COR-L47 (cell line): ENCODE measurements at regions not wholly inside any gene's neighbourhood (a gene's known extent, or its start where the extent isn't known, plus 50 kb on each side); places are given as distances from the start of the nearest gene placed in this dataset.
"Not testable (repeated sequence)": the region's sequence is repeated elsewhere in the genome, so short reads cannot be mapped to it uniquely, and the experiment has no call there.

Experiments
- DNase-seq: peaks from one replicate; lab custom pipeline; 2025; lab: John Stamatoyannopoulos, UW

DNA sequence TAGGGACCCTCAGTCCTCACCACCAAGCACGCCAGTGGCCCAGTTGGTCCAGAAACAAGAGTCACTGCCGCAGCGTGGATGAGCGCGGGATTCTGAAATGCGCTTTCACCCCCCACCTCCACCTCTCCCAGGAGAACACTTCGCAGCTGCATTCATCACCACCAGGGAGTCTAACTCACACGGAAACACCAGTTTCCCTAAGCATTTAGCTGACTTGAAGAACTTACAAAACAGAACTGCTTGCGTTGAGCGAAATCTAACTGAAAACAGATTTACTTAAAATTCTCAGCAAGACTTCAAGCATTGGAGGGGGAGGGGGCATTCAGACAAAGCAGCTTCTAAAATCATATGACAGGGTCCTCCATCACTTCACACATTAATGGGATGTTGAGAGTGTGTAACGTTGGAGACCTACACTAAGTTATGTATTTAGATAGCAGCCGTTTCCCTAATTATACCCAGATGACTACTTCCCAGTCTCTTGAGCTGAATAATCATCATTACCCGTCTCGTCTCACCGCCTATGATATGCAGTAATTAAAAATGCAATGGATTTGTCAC, 258.2 kb upstream of the IRS2 start:
- DNase-seq = peak; percentile 16

DNA sequence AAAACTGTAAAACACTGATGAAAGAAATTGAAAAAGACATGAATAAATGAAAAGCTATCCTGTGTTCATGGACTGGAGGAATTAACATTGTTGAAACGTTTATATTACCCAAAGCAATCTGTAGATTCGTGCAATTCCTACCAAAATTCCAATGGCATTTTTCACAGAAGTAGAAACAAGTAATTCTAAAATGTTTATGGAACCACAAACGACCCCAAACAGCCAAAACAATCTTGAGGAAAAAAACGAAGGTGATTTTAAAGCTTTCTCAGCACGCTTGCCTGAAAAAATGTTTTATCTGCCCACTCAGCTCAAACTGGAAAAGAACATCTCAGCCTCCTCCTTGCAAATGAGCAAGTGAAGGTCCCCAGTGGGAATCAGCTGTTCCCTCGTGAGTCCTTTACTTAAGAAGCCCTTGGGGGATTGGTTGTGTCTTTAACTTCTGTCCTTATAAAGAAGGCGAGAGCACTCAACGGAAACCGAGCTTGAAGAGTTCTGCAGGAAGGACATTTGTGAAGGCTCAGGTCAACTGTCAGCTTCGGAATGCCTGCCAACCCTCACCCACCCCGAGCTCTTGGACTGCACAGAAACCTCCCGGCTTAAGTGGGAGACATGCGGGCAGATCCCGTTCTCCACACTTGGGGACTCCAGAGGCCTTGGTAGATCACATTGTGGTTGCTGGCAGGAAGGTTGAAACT, 256.0 kb upstream of the IRS2 start:
- no peak for DNase-seq

DNA sequence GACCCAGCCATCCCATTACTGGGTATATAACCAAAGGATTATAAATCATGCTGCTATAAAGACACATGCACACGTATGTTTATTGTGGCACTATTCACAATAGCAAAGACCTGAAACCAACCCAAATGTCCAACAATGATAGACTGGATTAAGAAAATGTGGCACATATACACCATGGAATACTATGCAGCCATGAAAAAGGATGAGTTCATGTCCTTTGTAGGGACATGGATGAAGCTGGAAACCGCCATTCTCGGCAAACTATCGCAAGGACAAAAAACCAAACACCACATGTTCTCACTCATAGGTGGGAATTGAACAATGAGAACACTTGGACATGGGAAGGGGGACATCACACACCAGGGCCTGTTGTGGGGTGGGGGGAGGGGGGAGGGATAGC, 255.3 kb upstream of the IRS2 start:
- not testable (repeated sequence) for DNase-seq

DNA sequence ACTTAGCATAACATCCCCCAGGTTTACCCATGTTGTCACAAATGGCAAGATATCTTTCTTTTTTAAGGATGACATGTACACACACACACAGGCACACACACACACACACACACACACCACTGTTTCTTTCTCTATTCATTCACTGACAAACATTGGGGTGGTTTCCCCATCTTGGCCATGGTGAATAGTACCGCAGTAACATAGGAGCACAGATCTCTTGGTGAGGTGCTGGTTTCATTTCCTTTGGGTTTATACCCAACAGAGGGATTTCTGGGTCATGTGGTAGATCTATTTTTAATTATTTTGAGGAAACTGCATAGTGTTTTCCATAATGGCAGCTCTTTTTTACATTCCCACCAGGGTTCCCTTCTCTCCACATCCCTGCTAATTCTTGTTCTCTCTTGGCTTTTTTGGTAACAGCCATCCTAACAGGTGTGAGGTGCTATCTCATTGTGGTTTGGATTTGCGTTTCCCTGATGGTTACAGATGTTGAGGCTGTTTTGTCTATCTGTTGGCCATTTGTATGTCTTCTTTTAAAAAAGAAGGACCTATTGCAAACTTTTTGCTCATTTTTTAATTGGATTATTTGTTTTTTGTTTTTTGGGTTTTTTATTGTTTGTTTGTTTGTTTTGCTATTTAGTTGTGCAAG, 251.7 kb upstream of the IRS2 start:
- no peak for DNase-seq

DNA sequence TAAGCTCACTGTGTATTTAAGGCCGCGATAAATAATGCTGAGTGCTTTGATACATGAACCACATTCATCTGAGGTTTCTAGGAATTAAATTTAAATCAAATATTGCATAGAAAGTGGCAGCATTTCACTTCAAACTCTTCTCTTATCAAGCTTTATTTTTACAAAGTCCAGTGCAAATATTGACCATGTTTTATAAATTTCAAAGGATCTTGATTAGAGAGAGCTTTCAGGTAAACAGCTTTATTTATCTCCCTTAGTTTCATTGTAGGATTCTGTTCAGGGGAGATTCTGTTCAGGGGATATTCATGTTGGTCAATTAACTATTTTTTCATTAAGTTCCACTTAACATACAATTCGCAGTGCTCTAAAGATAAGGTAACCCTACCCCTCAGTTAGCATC, 249.7 kb upstream of the IRS2 start:
- no peak for DNase-seq

DNA sequence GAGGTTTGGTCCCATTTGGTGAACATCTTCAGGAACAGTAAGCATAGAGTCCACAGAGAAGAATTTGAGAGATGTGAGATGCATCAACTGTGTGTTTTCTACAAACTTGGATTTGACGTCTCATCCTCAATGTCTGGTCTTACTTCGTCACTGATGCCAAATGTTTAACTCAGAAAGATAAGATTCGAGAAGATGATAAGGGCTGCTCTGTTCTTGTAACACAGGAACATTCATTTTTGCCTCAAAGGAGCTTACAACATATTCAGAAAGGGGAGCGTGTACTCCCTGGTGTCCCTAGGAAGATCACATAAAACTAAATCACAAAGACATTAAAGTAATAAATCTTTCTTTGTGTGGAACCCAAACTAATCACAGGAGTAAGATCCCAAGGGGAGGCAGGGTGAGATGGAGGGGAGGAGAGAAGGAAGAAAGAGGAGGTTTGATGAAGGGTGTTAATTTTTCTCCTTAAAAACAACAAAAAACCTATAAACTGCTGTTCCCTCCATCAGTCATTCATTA, 247.7 kb upstream of the IRS2 start:
- no peak for DNase-seq

DNA sequence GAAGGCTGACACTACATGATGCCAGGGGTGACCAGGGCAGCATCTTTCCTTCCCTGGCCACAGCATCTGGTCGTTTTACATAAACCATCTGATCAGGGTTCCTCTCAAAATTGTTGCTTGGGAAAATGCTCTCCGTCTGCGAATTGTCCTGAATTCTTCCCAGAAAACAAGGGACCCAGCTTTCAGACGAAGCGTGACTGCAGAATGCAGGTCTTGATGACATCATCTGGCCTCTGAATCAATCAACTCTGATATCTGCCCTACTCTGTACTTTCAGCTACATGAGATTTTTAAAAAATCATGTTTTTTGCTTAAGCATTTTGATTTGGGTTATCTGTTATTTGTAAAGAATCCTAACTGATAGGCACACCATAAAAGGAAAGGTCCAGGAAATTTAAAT, 246.6 kb upstream of the IRS2 start:
- DNase-seq = no peak

DNA sequence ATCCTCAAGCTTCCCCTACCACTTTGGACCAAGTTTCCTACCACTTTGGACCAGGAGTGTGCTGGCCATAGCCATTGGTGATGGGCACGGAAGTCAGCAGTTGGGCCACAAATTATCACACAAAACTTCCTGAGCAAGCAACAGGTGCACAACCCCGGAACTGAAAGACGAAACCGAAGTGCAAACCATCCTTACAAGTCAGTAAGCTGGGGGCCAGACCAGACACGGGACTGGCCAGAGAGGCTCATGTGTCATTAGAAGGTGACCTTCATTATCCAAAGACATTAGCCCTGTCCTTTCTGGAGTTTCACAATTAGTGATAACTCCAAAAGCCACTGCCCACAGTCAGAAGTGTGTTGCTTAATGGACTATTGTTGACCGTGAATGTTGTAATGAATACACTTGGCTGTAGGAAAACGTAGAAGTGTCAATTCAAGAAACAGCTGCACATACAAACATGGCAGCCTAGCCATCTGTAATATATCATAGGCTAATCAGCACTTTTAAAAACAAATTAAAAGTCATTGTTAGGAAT, 244.1 kb upstream of the IRS2 start:
- DNase-seq = no peak

DNA sequence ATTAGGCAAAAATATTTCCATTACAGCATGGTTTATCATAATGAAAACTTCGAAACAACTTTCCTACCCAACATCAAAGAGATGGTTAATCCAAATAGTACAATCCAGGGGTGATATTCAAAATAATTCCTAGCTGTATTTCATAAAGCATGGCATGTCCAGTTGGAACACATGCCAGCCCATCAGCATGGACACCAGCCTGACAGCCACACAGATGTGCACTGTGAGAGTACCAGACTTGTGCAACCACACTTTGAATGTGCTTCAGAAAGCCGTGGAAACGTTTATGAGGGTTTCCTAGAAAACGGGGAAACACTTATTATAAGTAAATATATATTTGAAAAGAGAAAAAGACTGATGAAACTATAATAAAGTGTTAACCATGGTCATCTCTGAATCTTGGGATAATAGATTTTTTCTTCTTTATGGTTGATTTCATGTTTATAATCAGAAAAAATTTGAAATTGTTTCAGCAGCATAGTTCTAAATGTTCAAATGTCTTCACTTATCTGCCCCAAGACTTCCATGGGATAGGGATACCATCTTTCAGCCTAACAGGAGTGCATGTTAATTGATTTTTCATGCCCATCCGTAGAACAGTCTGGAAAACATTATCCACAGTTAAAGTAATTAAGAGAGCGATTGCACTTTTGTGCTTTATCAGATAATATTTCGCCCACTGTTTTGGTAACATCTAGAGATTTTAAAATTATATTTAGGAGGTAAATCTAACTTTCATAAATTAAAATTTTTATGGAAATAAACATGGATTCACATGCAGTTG, 242.6 kb upstream of the IRS2 start:
- DNase-seq = no peak

DNA sequence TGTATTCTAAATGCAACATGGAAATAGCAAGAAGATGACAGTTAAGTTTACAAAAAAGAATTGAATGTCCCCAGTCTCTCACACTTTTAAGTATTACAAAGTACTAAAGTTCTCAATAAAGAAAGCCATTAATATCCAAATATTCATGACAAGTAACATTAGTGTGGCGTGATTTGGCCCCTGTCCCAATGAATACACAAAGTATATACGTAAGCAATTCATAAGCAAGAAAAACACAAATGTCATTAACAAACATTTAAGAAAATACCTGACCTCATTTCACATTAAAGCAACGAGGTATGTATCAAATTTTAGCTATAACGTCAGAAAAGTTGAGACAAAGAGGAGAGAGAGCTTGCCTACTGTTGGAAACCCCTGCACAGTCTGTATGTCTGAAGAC, 241.9 kb upstream of the IRS2 start:
- DNase-seq = no peak

DNA sequence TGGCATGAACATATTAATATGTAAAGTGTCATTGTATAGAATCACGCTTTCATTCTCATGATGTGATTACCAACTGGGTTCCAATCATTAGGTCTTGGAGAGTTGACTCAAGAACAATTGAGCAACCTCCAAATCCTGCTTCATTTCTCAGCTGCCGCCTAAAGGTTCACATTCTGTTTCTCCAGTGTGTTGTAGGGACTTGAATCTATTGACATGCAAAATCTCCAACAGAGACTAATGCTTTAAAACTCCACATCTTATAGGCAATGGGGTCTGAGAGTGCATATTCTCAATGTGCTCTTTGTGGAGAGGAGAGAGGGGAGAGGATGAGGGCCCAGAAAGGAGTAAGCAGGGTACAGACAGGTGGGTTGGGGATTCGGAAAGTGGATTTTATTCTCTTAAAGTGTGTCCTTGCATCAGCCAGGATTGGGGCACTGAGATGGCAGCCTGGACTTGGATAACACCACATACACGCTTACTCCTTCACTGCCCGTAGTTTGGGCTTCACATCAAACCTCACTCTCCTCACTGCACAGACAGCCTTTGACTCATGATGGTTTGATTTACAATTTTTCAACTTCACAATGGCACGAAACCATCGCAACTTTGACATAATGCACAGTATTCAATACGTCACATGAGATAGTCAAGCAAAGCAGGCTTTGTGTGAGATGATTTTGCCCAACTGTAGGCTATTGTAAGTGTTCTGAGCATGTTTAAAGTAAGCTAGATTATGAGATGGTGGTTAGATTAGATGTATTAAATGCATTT, 241.3 kb upstream of the IRS2 start:
- no peak for DNase-seq

DNA sequence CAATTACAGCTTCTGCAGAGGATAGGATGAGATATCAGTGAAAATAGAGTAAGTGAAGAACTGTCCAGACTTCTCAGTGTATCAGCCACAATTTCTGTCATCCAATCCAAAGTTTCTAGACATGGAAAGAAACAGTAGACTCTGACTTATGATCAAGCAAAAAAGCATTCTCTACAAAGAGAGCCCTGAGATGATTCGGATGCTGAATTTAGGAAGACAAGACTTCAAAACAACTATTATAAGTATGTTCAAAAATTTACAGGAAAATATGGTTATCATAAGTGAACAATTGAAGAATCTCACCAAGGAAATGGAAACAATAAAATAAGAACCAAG, 238.2 kb upstream of the IRS2 start:
- no peak for DNase-seq

DNA sequence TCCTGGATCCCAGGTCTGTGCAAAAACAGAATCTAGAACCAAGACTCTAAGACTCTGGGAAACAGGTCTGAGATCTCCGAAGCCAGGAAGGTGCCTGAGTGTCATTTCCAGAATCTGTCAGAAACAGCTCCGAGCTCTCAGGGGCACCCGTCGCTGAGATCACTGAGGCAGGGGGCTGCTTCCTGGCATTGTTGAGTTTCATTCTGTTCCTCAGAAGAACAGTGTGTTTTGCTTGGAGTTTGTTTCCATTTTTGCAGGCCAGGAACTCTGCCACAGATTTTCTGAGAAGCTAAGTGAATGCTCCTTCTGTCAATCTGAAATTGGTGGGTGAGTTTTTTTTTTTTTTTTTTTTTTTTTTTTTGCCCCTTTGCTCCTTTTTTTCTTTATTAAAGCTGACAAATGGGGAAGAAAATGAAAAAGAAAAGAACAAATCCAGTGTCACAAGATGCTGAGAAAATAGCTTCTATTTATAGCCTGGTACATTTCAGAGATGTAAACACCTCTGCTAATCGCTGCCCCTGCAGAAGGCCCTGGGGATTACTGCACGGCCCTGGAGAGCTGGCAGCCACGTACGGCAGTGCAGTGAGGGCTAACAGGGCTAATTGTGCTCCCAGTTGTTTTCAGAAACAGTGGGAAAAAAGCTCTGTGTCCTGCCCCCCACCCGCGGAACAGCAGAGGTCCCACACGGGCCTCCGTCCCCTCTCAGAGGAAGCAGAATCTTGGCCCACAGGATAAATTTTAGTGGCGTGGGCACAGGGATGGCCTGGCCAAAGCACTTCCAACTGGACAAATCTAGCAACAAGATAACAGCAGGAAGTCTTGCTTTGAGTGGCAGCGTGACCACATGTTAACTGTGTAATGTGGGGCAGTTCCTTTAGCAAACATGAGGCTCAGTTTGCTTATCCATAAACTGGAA, 237.6 kb upstream of the IRS2 start:
- peak; percentile 57 for DNase-seq

DNA sequence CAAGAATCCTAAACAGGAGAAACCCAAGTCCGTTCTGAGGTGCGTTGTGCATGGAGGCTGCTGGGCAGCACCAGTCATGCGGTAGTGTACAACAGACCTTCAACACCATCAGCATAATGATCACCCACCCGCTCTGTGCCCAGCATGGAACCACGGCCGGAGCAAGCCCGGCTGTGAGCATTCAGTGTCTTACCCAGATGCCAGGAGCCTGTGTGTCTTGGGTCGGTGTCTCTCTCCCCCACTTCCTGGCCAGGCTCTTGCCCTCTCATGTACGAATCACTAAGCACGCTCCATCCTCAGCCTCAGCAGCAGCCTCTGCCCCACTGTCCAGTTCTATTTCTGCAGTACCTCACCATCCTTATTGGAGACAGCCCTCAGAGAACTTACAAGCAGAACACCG, 231.6 kb upstream of the IRS2 start:
- DNase-seq = no peak

DNA sequence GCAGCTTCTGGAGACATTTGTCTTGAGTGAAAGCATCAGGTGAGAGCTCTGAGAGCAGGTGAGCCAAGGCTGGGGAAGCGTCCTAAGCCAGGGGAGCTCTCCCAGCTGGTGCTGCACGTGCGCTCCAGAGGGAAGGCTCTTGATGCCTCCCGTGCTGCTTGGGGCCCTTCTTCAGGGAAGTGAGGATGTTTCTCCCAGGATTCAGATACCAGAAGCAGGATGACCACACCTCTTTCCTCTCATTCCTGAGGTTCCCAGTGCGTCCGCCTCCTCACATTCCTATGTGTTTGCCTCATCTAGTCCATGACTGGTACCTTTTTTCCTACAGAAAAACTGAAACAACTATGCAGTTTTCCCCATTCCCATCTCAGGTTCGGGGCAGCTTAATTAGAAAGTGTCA, 231.0 kb upstream of the IRS2 start:
- DNase-seq = no peak

DNA sequence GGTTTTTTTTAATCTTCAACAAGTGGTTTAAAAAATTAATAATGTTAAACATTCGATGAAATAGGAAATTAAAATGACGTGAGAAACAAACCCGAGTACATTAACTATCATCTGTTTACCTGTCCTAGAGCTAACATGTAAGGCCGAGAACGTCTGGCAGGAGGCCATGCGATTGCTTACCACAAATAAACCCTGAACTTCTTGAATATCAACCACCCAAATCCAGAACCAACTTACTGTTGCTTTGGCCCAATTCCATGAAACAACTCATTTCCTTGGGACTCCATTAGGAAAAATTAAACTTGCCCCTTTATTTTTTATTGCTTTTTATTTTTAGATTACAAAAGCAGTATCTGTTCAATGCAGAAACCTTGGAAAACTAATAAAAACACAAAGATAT, 228.9 kb upstream of the IRS2 start:
- DNase-seq = peak; percentile 75

DNA sequence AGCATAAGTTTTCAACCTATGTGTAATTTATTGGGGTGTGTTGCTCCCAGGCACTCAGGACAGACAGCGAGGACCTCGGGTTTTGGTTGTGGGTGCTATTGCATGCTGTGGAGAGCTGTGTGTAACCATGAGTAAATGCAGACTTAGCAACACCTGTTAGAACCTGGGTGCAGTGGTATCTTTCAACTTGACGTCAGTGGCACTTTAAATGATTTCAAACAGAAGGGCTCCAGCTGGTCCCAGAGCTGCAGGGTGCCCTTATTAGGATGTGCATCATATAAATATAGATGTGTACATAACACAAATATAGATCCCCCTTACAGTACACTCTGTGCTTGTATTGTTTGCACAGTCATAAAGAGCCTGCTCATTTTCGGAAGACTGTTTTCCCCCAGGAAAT, 228.3 kb upstream of the IRS2 start:
- peak; percentile 94 for DNase-seq

DNA sequence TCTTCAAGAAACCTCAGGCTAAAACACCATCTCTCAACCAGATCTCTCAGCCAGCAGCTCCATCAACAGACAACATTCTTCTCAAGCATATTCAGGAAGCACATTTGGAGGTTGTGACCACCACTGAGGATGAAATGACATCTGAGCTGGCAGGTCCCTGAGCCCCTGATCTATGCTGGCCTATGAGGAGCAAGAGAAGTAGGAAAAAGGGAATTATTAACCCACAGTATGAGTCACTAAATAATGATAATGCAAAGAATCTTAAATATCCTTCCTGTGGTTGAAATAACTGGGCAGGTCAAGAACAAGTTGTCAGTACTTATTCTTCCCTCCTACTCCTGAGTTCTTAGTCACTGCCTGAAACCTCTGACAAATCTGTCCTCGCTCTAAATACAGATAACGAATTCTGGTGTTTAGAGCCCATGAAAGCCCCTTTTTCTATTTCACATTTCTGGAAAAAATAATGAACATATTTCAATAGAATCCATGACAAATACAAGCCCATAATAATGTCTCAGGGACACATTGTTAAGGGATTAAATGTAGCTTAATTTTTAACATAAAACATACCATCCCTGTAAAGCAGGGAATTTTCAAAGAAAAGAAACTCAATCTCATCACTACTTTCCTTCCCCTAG, 225.8 kb upstream of the IRS2 start:
- no peak for DNase-seq

DNA sequence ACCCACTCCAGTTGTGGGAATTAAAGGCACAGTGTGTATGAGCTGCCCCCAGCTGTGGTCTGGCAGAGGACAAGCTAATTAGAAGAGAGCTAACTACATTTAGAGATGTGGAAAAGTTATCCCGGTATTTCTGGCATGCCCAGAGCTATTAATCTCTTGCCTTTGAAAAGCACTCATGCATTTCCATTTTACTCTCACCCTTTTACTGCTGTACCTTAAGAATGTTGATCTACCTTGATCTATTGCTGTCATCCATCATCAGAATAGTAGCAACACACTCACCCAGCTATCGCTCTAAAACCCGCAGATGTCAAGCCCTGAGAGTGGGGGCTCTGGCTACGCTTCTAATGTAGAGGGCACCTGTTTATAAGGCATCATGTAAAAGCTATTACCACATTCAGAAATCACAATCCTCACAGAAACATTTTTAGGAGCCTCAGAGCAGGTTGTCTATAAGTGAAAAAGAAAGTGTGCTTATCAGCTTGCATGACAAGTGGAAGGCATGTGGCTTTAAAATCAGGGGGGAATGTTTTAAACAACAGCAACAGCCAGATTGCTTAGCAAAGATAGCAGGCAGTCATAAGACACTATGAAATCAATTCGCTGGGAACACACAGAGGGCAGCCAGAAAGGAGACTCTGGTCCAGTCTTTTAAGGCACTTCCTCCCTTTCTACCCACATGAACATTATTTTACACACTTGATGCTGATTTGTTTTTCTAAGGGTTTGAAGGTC, 224.2 kb upstream of the IRS2 start:
- DNase-seq = no peak

DNA sequence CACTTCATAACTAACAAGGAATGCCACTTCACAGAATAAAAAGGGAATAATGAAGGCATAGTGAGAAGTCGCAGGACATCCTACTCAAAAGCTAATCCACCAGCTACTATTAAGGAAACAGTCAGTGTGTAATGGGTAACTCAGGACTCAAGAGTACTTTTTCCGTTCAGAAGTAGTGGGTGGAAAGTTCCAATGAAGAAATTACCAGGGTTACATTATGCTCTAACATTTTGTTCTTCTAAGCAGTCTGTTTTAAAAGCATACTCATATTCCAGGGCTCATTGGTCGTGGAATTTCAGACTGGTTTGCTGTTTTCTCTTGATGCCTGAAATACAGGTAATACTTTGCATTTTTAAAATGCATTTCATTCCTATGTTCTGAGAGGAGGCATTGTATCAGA, 222.4 kb upstream of the IRS2 start:
- no peak for DNase-seq
